Muscle layer of duodenum (tissue), 2 donors: ENCODE measurements at regions not wholly inside any gene's neighbourhood (a gene's known extent, or its start where the extent isn't known, plus 50 kb on each side); places are given as distances from the start of the nearest gene placed in this dataset.
A peak's percentile ranks its signal among the peaks of the same experiment; 100 is the strongest.

ENCODE experiments used
- H3K27ac ChIP-seq: one replicate; pipeline ENCODE4 v1.7.0; 2013; ENCODE audit warnings: mild to moderate bottlenecking, low read length
- H3K27me3 ChIP-seq: one replicate; pipeline ENCODE4 v1.7.0; 2013; ENCODE audit warnings: low read depth, mild to moderate bottlenecking, control low read depth, low read length
- H3K36me3 ChIP-seq, 2 donors: one replicate each; pipeline ENCODE4 v1.7.0; 2013; ENCODE audit warnings: low read length in 2 of 2, control low read depth in 1 of 2, mild to moderate bottlenecking in 1 of 2; ENCODE audit not compliant: insufficient read depth in 2 of 2, control insufficient read depth in 1 of 2
- H3K4me1 ChIP-seq, 2 donors: one replicate each; pipeline ENCODE4 v1.7.0; 2013; ENCODE audit warnings: low read length in 2 of 2, mild to moderate bottlenecking in 2 of 2, control low read depth in 1 of 2, moderate library complexity in 1 of 2; ENCODE audit not compliant: insufficient read depth in 2 of 2, control insufficient read depth in 1 of 2
- H3K4me3 ChIP-seq, 2 donors: one replicate each; pipeline ENCODE4 v1.7.0; 2013; ENCODE audit warnings: low read length in 2 of 2, low read depth in 1 of 2, mild to moderate bottlenecking in 1 of 2
- H3K9me3 ChIP-seq, 2 donors: one replicate each; pipeline ENCODE4 v1.7.0; 2013; ENCODE audit warnings: low read length in 2 of 2, control low read depth in 1 of 2, mild to moderate bottlenecking in 1 of 2; ENCODE audit not compliant: control insufficient read depth in 1 of 2
- donor health status: healthy.

DNA sequence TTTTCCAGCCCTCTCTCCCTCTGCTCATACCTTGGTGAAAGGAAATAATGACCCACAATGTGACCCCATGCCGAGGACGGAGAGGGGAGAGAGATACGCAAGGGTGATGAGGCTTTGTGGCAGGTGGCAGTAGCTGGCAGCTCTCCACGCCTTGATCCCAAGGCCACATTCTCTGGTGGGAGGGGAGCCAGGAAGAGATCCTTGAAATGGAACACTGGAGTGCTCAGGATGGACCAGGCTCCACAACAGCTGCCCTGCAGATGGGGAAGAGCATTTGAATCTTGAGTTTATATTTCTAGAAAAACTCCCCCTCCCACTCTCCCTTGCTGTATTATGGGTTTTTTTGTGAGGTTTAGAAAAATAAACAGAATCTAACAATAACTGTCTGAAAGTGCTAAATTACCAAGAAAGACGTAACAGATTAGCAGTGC lies 61.6 kb upstream of the CDON start:
- peaks cover 4 to 6% of the 10 kb centered on the region in 2 donors for H3K4me1 ChIP-seq
- H3K9me3 ChIP-seq: no peaks in the 10 kb centered on the region
- no peaks in the 10 kb centered on the region for H3K36me3 ChIP-seq
- H3K27ac ChIP-seq: no peak overlapping the region
- no peaks in the 10 kb centered on the region for H3K27me3 ChIP-seq
- H3K4me3 ChIP-seq: no peak overlapping the region

DNA sequence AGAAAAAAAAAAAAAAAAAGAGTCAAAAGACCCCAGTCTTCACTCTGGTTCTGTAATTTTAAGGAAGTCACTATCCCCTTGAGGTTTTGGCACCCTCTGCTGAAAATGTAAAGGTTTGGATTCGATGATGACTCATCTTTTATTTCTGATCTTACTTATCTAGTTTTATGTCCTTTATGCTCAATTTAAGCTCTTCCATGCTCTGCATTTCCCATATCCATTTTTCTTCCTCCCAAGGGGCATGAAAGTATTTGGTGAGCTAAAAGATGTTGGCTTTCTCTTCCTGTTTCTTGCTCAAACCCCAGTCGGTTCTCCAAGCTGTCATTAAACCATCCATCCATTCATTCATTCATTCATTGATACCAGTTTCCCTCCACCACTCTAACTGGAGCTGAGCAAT lies 61.0 kb upstream of the CDON start:
- H3K27ac ChIP-seq: no peak overlapping the region
- peaks cover 4 to 6% of the 10 kb centered on the region in 2 donors for H3K4me1 ChIP-seq
- H3K4me3 ChIP-seq: no peak overlapping the region
- H3K9me3 ChIP-seq: no peaks in the 10 kb centered on the region
- H3K27me3 ChIP-seq: no peaks in the 10 kb centered on the region
- no peaks in the 10 kb centered on the region for H3K36me3 ChIP-seq

DNA sequence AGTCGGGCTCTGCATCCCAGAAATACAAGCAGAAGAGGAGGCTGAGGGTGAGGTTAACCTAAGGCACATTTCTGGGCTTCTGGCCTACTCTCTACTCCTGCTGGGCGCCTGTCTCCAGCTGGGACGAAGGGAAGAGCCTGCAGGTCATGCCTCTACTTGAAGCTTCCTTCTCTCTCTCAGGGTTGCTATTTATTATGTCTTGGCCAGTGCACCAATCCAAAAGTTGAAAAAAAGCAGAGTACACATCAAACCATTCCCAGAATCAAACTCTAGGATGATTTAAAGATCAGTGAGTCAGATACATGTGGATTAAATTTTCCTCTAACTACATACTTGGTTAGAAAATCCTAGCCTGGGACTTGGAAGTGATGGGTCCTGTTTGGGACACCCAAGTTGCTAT lies 60.2 kb upstream of the CDON start:
- peak overlapping the region; percentile 70 for H3K27ac ChIP-seq
- H3K36me3 ChIP-seq: no peaks in the 10 kb centered on the region
- peaks cover 1 to 4% of the 10 kb centered on the region in 2 donors for H3K4me1 ChIP-seq
- H3K4me3 ChIP-seq: no peak overlapping the region
- no peaks in the 10 kb centered on the region for H3K27me3 ChIP-seq
- H3K9me3 ChIP-seq: no peaks in the 10 kb centered on the region

DNA sequence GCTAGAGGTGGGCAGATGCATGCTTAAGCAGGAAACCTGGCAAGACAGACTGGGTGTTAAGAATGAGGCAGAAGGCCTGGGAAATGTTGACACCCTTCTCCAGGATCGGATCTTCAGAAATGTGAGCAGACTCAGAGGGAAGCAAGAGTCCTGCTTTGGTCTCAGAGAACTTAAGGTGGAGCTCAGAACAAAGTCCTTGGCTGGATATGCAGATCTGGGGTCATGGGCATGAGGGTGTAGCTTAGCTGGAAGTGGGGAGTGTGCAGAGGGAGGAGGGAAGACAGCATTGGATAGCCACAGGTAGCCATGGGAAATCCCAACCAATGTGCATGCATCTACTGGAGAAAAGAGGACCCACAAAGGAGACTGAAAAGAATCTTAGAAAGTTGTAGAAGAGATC lies 58.6 kb upstream of the CDON start:
- Histone ChIP-seq H3K27ac (no peak overlapping the region), H3K4me3 (no peak overlapping the region), H3K27me3 (no peaks in the 10 kb centered on the region), H3K9me3 (no peaks in the 10 kb centered on the region), H3K36me3 (no peaks in the 10 kb centered on the region), H3K4me1 (peaks cover 4 to 6% of the 10 kb centered on the region in 2 donors)

DNA sequence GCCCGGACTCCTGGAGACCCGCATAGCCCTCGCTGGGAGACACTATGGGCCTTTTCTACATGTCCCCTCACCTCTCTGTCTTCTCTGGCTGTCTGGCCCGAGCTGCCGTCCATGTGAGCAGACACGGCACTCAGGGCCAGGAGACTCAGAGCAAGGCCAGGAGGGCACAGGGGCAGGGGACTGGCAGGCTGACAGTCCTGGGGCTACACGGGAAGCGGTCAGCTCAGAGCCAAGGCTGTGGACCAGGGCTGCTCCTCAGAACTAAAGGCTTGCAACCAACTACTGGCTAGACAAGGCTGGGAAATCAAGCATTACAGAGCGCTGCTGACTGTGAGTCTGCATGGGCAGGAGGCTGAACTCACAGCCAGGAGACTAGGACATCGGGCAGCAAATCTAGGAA lies 56.1 kb upstream of the CDON start:
- Histone ChIP-seq H3K9me3 (no peaks in the 10 kb centered on the region), H3K4me3 (no peak overlapping the region), H3K27ac (no peak overlapping the region), H3K36me3 (no peaks in the 10 kb centered on the region), H3K4me1 (peaks cover 25 to 29% of the 10 kb centered on the region in 2 donors), H3K27me3 (no peaks in the 10 kb centered on the region)

- H3K36me3 ChIP-seq: no peaks in the 10 kb centered on the region
- H3K4me1 ChIP-seq: peaks cover 31 to 54% of the 10 kb centered on the region in 2 donors
- no peak overlapping the region for H3K4me3 ChIP-seq
- peak overlapping the region; percentile 86 for H3K27ac ChIP-seq
- H3K9me3 ChIP-seq: no peaks in the 10 kb centered on the region
- H3K27me3 ChIP-seq: no peaks in the 10 kb centered on the region
Measured at GRCh38 chr11:126115816-126116331, 53.2 kb upstream of the CDON start.

- peak overlapping the region; percentile 86 for H3K27ac ChIP-seq
- no peaks in the 10 kb centered on the region for H3K27me3 ChIP-seq
- H3K4me3 ChIP-seq: no peak overlapping the region
- H3K4me1 ChIP-seq: peaks cover 31 to 60% of the 10 kb centered on the region in 2 donors
- no peaks in the 10 kb centered on the region for H3K36me3 ChIP-seq
- H3K9me3 ChIP-seq: no peaks in the 10 kb centered on the region
Measured at GRCh38 chr11:126115127-126115495, 52.4 kb upstream of the CDON start.

- Histone ChIP-seq H3K36me3 (no peaks in the 10 kb centered on the region), H3K27me3 (no peaks in the 10 kb centered on the region), H3K9me3 (no peaks in the 10 kb centered on the region), H3K4me1 (peaks cover 31 to 63% of the 10 kb centered on the region in 2 donors), H3K4me3 (no peak overlapping the region), H3K27ac (peak overlapping the region; percentile 88)
Measured at GRCh38 chr11:126114486-126115126, 51.9 kb upstream of the CDON start.

- no peaks in the 10 kb centered on the region for H3K36me3 ChIP-seq
- peaks cover 31 to 63% of the 10 kb centered on the region in 2 donors for H3K4me1 ChIP-seq
- no peaks in the 10 kb centered on the region for H3K27me3 ChIP-seq
- H3K9me3 ChIP-seq: no peaks in the 10 kb centered on the region
- H3K4me3 ChIP-seq: no peak overlapping the region
- peak overlapping the region; percentile 88 for H3K27ac ChIP-seq
Measured at GRCh38 chr11:126113963-126114362, 51.3 kb upstream of the CDON start.

GRCh38 chr11:126113515-126113957 lies 50.9 kb upstream of the CDON start:
- H3K4me1 ChIP-seq: peaks cover 31 to 63% of the 10 kb centered on the region in 2 donors

GRCh38 chr11:126113012-126113411 lies 50.3 kb upstream of the CDON start:
- no peaks in the 10 kb centered on the region for H3K36me3 ChIP-seq
- H3K4me1 ChIP-seq: peaks cover 31 to 63% of the 10 kb centered on the region in 2 donors
- H3K9me3 ChIP-seq: no peaks in the 10 kb centered on the region
- H3K27me3 ChIP-seq: no peaks in the 10 kb centered on the region
- H3K4me3 ChIP-seq: no peak overlapping the region
- H3K27ac ChIP-seq: peak overlapping the region; percentile 39

More at GRCh38 chr11:126113515-126113957, 50.9 kb upstream of the CDON start:
- H3K9me3 ChIP-seq: no peaks in the 10 kb centered on the region
- H3K27ac ChIP-seq: peak overlapping the region; percentile 88
- no peaks in the 10 kb centered on the region for H3K36me3 ChIP-seq
- H3K4me3 ChIP-seq: no peak overlapping the region
- no peaks in the 10 kb centered on the region for H3K27me3 ChIP-seq

- Histone ChIP-seq H3K27ac (peak overlapping the region; percentile 39), H3K4me3 (no peak overlapping the region), H3K36me3 (no peaks in the 10 kb centered on the region), H3K27me3 (no peaks in the 10 kb centered on the region), H3K9me3 (no peaks in the 10 kb centered on the region), H3K4me1 (peaks cover 31 to 63% of the 10 kb centered on the region in 2 donors)
Measured at GRCh38 chr11:126112547-126112946, 49.9 kb upstream of the CDON start.
